Tibial nerve (tissue), 4 donors: ENCODE measurements at regions not wholly inside any gene's neighbourhood (a gene's known extent, or its start where the extent isn't known, plus 50 kb on each side); places are given as distances from the start of the nearest gene placed in this dataset.

Experiments
- DNase-seq, 2 donors: peaks; one replicate each; pipeline ENCODE4 v3.0.0-alpha.2; 2019; ENCODE audit warnings: low spot score in 2 of 2
- H3K27ac ChIP-seq, 4 donors: fragments of 200-600 bp; sonication (generic) in 3 of 4; one replicate each; pipeline ENCODE4 v1.5.1; 2017 to 2019; ENCODE audit warnings: mild to moderate bottlenecking in 1 of 4
- H3K27me3 ChIP-seq, 2 donors: fragments of 200-600 bp; sonication (generic) in 1 of 2; one replicate each; pipeline versions ENCODE4 v1.5.1 to v1.6.0; 2017 to 2019
- H3K36me3 ChIP-seq, 3 donors: fragments of 200-600 bp; sonication (generic); one replicate each; pipeline ENCODE4 v1.5.1; 2018 to 2019
- H3K4me1 ChIP-seq, 4 donors: fragments of 200-600 bp; sonication (generic) in 3 of 4; one replicate each; pipeline ENCODE4 v1.5.1; 2017 to 2019
- H3K4me3 ChIP-seq, 4 donors: fragments of 200-600 bp; sonication (generic) in 3 of 4; one replicate each; pipeline ENCODE4 v1.5.1; 2017 to 2019; ENCODE audit warnings: mild to moderate bottlenecking in 1 of 4, moderate library complexity in 1 of 4
- H3K9me3 ChIP-seq, 4 donors: fragments of 200-600 bp; sonication (generic) in 3 of 4; one replicate each; pipeline ENCODE4 v1.5.1; 2017 to 2019
- CTCF ChIP-seq, 5 experiments: fragments of 200-600 bp in 3 of 5; fragments of 450-650 bp in 2 of 5; sonication (generic) in 3 of 5; IDR thresholded peaks; one replicate each; pipeline ENCODE4 v1.5.1; 2016 to 2019; ENCODE audit warnings: antibody characterized with exemption in 5 of 5, mild to moderate bottlenecking in 3 of 5, moderate library complexity in 2 of 5
- EP300 ChIP-seq, 2 donors: sonication (generic); formaldehyde crosslinking; IDR thresholded peaks; one replicate each; pipeline ENCODE4 v1.6.1; 2017; ENCODE audit warnings: antibody characterized with exemption in 2 of 2, mild to moderate bottlenecking in 1 of 2
- POLR2A ChIP-seq, 2 donors: fragments of 450-650 bp; IDR thresholded peaks; one replicate each; pipeline ENCODE4 v1.6.1; 2017; ENCODE audit warnings: antibody characterized with exemption in 2 of 2, mild to moderate bottlenecking in 2 of 2, moderate library complexity in 2 of 2
- WGBS, 2 donors: methylation state at CpG; one replicate each; pipeline ENCODE4 v1.1.5; 2018; 5-methylcytosine and 5-hydroxymethylcytosine counted together

- Histone ChIP-seq H3K27me3 (no peaks in the 10 kb centered on the region), H3K4me1 (no peaks in the 10 kb centered on the region), H3K27ac (no peak overlapping the region), H3K9me3 (no peaks in the 10 kb centered on the region), H3K36me3 (no peaks in the 10 kb centered on the region), H3K4me3 (no peak overlapping the region)
- no peak for DNase-seq
- TF ChIP-seq POLR2A (IDR thresholded peaks at IDR 0.05) (no peak), CTCF (IDR thresholded peaks at IDR 0.05) (no peak), EP300 (IDR thresholded peaks at IDR 0.05) (no peak)
- WGBS, 2 donors, result 77 to 80% methylated on average over 1 of the region's 1 CpG
These were observed 529.1 kb upstream of the PCDH10 start for GRCh38 chr4:132619968-132620367.

GRCh38 chr4:132642016-132642817, 506.9 kb upstream of the PCDH10 start:
- no peaks in the 10 kb centered on the region for H3K9me3 ChIP-seq
- TF ChIP-seq EP300 (IDR thresholded peaks at IDR 0.05) (no peak), CTCF (IDR thresholded peaks at IDR 0.05) (peak in 4 of 5 experiments; percentile 42 to 62 (median 48))
- H3K27me3 ChIP-seq, result no peaks in the 10 kb centered on the region
- DNase-seq, result peak in 1 of 2 donors; percentile 22
- no peaks in the 10 kb centered on the region for H3K4me1 ChIP-seq
- WGBS, 2 donors, result 19 to 20% methylated on average over 6 of the region's 6 CpGs
- H3K27ac ChIP-seq, result no peak overlapping the region
- H3K4me3 ChIP-seq, result no peak overlapping the region
- no peaks in the 10 kb centered on the region for H3K36me3 ChIP-seq

- Histone ChIP-seq H3K4me3 (no peak overlapping the region), H3K36me3 (no peaks in the 10 kb centered on the region)
- WGBS, 2 donors, result 81 to 84% methylated on average over 2 of the region's 2 CpGs
These were observed 502.9 kb upstream of the PCDH10 start for GRCh38 chr4:132646186-132646585.

GRCh38 chr4:132651196-132651595, 497.9 kb upstream of the PCDH10 start:
- H3K27ac ChIP-seq, result no peak overlapping the region
- no peak overlapping the region for H3K4me3 ChIP-seq
- no peaks in the 10 kb centered on the region for H3K36me3 ChIP-seq
- TF ChIP-seq POLR2A (IDR thresholded peaks at IDR 0.05) (no peak), CTCF (IDR thresholded peaks at IDR 0.05) (no peak), EP300 (IDR thresholded peaks at IDR 0.05) (no peak)
- H3K27me3 ChIP-seq, result no peaks in the 10 kb centered on the region
- no peaks in the 10 kb centered on the region for H3K4me1 ChIP-seq
- DNase-seq, result no peak
- 38 to 53% methylated on average over 2 of the region's 2 CpGs for WGBS, 2 donors
- no peaks in the 10 kb centered on the region for H3K9me3 ChIP-seq

More at GRCh38 chr4:132646186-132646585, 502.9 kb upstream of the PCDH10 start:
- no peak for DNase-seq
- Histone ChIP-seq H3K4me1 (no peaks in the 10 kb centered on the region), H3K27ac (no peak overlapping the region), H3K27me3 (no peaks in the 10 kb centered on the region), H3K9me3 (no peaks in the 10 kb centered on the region)
- TF ChIP-seq CTCF (IDR thresholded peaks at IDR 0.05), result no peak
- no peak for TF ChIP-seq POLR2A (IDR thresholded peaks at IDR 0.05)
- TF ChIP-seq EP300 (IDR thresholded peaks at IDR 0.05), result no peak

- 68 to 83% methylated on average over 1 of the region's 1 CpG for WGBS, 2 donors
- H3K4me3 ChIP-seq, result no peak overlapping the region
These were observed 488.9 kb upstream of the PCDH10 start for GRCh38 chr4:132660181-132660580.

More at GRCh38 chr4:132660181-132660580, 488.9 kb upstream of the PCDH10 start:
- H3K27me3 ChIP-seq, result no peaks in the 10 kb centered on the region
- no peaks in the 10 kb centered on the region for H3K4me1 ChIP-seq
- no peak for DNase-seq
- peaks cover 0 to 13% (median 0%) of the 10 kb centered on the region in 4 donors for H3K9me3 ChIP-seq
- no peak overlapping the region for H3K27ac ChIP-seq
- H3K36me3 ChIP-seq, result no peaks in the 10 kb centered on the region
- TF ChIP-seq CTCF (IDR thresholded peaks at IDR 0.05) (no peak), POLR2A (IDR thresholded peaks at IDR 0.05) (no peak), EP300 (IDR thresholded peaks at IDR 0.05) (no peak)
